Trophoblast cell (in vitro differentiated cells and primary cell): ENCODE measurements at regions not wholly inside any gene's neighbourhood (a gene's known extent, or its start where the extent isn't known, plus 50 kb on each side); places are given as distances from the start of the nearest gene placed in this dataset.

Source experiments
- DNase-seq, 2 donors: peaks; one replicate each; pipeline ENCODE4 v3.0.0-alpha.2; 2016
- H2AFZ ChIP-seq: 2 replicates; pipeline ENCODE4 v1.6.1; 2013; ENCODE audit warnings: low read length, moderate library complexity, mild to moderate bottlenecking; ENCODE audit not compliant: insufficient read depth, poor library complexity
- H2AK5ac ChIP-seq: 2 replicates; pipeline ENCODE4 v1.6.1; 2013; ENCODE audit warnings: mild to moderate bottlenecking, low read length
- H2BK120ac ChIP-seq: 2 replicates; pipeline ENCODE4 v1.6.1; 2013; ENCODE audit warnings: low read length, mild to moderate bottlenecking, moderate library complexity; ENCODE audit not compliant: insufficient read depth, poor library complexity
- H2BK12ac ChIP-seq: 2 replicates; pipeline ENCODE4 v1.6.1; 2013; ENCODE audit warnings: mild to moderate bottlenecking, low read length, moderate library complexity
- H2BK5ac ChIP-seq: 2 replicates; pipeline ENCODE4 v1.6.1; 2013; ENCODE audit warnings: low read length, low read depth, moderate library complexity, mild to moderate bottlenecking; ENCODE audit not compliant: poor library complexity
- H3K14ac ChIP-seq: 2 replicates; pipeline ENCODE4 v1.6.1; 2013; ENCODE audit warnings: mild to moderate bottlenecking, low read length
- H3K18ac ChIP-seq: 2 replicates; pipeline ENCODE4 v1.6.1; 2013; ENCODE audit warnings: mild to moderate bottlenecking, low read length
- H3K23ac ChIP-seq: 2 replicates; pipeline ENCODE4 v1.6.1; 2013; ENCODE audit warnings: low read length
- H3K27ac ChIP-seq: 2 replicates; pipeline ENCODE4 v1.5.1; 2013; ENCODE audit warnings: low read depth, mild to moderate bottlenecking, inconsistent platforms, low read length, moderate library complexity
- H3K27me3 ChIP-seq: 2 replicates; pipeline ENCODE4 v1.6.1; 2013; ENCODE audit warnings: inconsistent platforms, mild to moderate bottlenecking, low read length, moderate library complexity; ENCODE audit not compliant: insufficient read depth
- H3K36me3 ChIP-seq, 2 experiments: 1 replicate in 1 of 2; 2 replicates in 1 of 2; pipeline ENCODE4 v1.6.1; 2013; ENCODE audit warnings: low read length in 2 of 2, mild to moderate bottlenecking in 2 of 2, moderate library complexity in 1 of 2; ENCODE audit not compliant: insufficient read depth in 2 of 2, control insufficient read depth in 1 of 2
- H3K4ac ChIP-seq: 2 replicates; pipeline ENCODE4 v1.6.1; 2013; ENCODE audit warnings: low read depth, mild to moderate bottlenecking, low read length, moderate library complexity
- H3K4me1 ChIP-seq, 2 experiments: 1 replicate in 1 of 2; 2 replicates in 1 of 2; pipeline ENCODE4 v1.6.1; 2013; ENCODE audit warnings: low read length in 2 of 2, mild to moderate bottlenecking in 2 of 2, moderate library complexity in 1 of 2; ENCODE audit not compliant: insufficient read depth in 2 of 2, control insufficient read depth in 1 of 2
- H3K4me2 ChIP-seq: 2 replicates; pipeline ENCODE4 v1.6.1; 2013; ENCODE audit warnings: inconsistent platforms, mild to moderate bottlenecking, low read length, moderate library complexity
- H3K4me3 ChIP-seq: 2 replicates; pipeline ENCODE4 v1.5.1; 2013; ENCODE audit warnings: mild to moderate bottlenecking, low read depth, low read length, inconsistent platforms
- H3K79me1 ChIP-seq: one replicate; pipeline ENCODE4 v1.6.1; 2013; ENCODE audit warnings: low read length
- H3K79me2 ChIP-seq: 2 replicates; pipeline ENCODE4 v1.6.1; 2013; ENCODE audit warnings: low read length, mild to moderate bottlenecking; ENCODE audit not compliant: control insufficient read depth, insufficient read depth, poor library complexity
- H3K9ac ChIP-seq: 2 replicates; pipeline ENCODE4 v1.6.1; 2013; ENCODE audit warnings: mild to moderate bottlenecking, low read length
- H3K9me3 ChIP-seq: 2 replicates; pipeline ENCODE4 v1.6.1; 2013; ENCODE audit warnings: low read depth, mild to moderate bottlenecking, control low read depth, inconsistent platforms, low read length; ENCODE audit not compliant: insufficient read depth
- H4K12ac ChIP-seq: 2 replicates; pipeline ENCODE4 v1.6.1; 2013; ENCODE audit warnings: low read depth, mild to moderate bottlenecking, low read length, moderate library complexity
- H4K8ac ChIP-seq: 2 replicates; pipeline ENCODE4 v1.6.1; 2013; ENCODE audit warnings: low read depth, mild to moderate bottlenecking, low read length, moderate library complexity
- H4K91ac ChIP-seq: one replicate; pipeline ENCODE4 v1.6.1; 2013; ENCODE audit warnings: low read depth, mild to moderate bottlenecking, low read length, moderate library complexity
- WGBS: extraction: QIAGEN DNeasy Blood & Tissue Kit; methylation state at CpG from one replicate; pipeline ENCODE4 v1.1.7; 2013; ENCODE audit warnings: missing lambda C conversion rate; ENCODE audit not compliant: insufficient read length, insufficient coverage; ENCODE audit errors: extremely low coverage; 5-methylcytosine and 5-hydroxymethylcytosine counted together

DNA sequence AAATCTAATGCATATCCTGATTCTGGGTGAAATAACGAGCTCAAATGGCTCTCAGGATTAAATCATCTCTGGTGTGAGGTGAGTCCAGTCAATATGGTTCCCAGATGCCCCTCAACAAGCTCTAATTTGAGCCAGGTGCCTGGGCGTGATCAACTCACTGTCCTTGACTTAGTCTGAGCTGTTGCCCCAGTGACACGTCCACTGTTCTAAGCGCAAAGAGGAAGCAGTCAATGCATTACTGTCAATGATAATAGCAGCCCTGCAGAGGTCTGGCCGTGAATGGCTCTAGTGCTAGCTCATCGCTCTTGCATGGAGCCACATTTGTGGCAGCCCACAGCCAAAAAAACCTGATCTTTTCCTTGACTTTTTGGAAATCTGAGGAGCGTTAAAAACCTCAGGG lies 128.6 kb upstream of the EFNA5 start:
- no peak overlapping the region for H2AK5ac ChIP-seq
- no peak for DNase-seq
- no peaks in the 10 kb centered on the region for H3K27me3 ChIP-seq
- H4K8ac ChIP-seq: no peak overlapping the region
- H3K4ac ChIP-seq: no peak overlapping the region
- H3K18ac ChIP-seq: no peak overlapping the region
- no peak overlapping the region for H3K14ac ChIP-seq
- no peak overlapping the region for H2BK12ac ChIP-seq
- no peak overlapping the region for H4K91ac ChIP-seq
- H3K4me1 ChIP-seq: no peaks in the 10 kb centered on the region
- no peaks in the 10 kb centered on the region for H3K36me3 ChIP-seq
- H3K4me3 ChIP-seq: no peak overlapping the region
- H2BK120ac ChIP-seq: no peak overlapping the region
- no peak overlapping the region for H3K9ac ChIP-seq
- no peak overlapping the region for H4K12ac ChIP-seq
- no peak overlapping the region for H3K4me2 ChIP-seq
- H2AFZ ChIP-seq: no peak overlapping the region
- no peaks in the 10 kb centered on the region for H3K79me2 ChIP-seq
- WGBS: no CpG with 5 or more reads among the region's 7 CpGs
- no peaks in the 10 kb centered on the region for H3K9me3 ChIP-seq
- H3K27ac ChIP-seq: no peak overlapping the region
- no peaks in the 10 kb centered on the region for H3K79me1 ChIP-seq
- no peak overlapping the region for H3K23ac ChIP-seq
- H2BK5ac ChIP-seq: no peak overlapping the region

GRCh38 chr5:107796797-107797196 lies 126.1 kb upstream of the EFNA5 start:
- WGBS: no CpG with 5 or more reads among the region's 3 CpGs
- no peak overlapping the region for H4K12ac ChIP-seq

GRCh38 chr5:107794741-107795140 lies 124.0 kb upstream of the EFNA5 start:
- H3K27ac ChIP-seq: no peak overlapping the region
- H3K4me2 ChIP-seq: no peak overlapping the region
- no peak overlapping the region for H2AK5ac ChIP-seq
- H2BK5ac ChIP-seq: no peak overlapping the region
- no peak overlapping the region for H2BK12ac ChIP-seq
- H3K79me2 ChIP-seq: no peaks in the 10 kb centered on the region
- no peaks in the 10 kb centered on the region for H3K79me1 ChIP-seq
- H3K4me1 ChIP-seq: no peaks in the 10 kb centered on the region
- H3K23ac ChIP-seq: no peak overlapping the region
- no peak overlapping the region for H3K9ac ChIP-seq
- no peak overlapping the region for H2BK120ac ChIP-seq
- H3K18ac ChIP-seq: no peak overlapping the region
- 100% methylated on average over 1 of the region's 3 CpGs for WGBS
- no peaks in the 10 kb centered on the region for H3K27me3 ChIP-seq
- no peaks in the 10 kb centered on the region for H3K9me3 ChIP-seq
- H4K91ac ChIP-seq: no peak overlapping the region
- no peak overlapping the region for H3K14ac ChIP-seq
- H2AFZ ChIP-seq: no peak overlapping the region
- no peak for DNase-seq
- no peak overlapping the region for H3K4me3 ChIP-seq
- H3K36me3 ChIP-seq: no peaks in the 10 kb centered on the region
- no peak overlapping the region for H4K8ac ChIP-seq
- no peak overlapping the region for H4K12ac ChIP-seq
- H3K4ac ChIP-seq: no peak overlapping the region

More at GRCh38 chr5:107796797-107797196, 126.1 kb upstream of the EFNA5 start:
- Histone ChIP-seq H2AK5ac (no peak overlapping the region), H3K27ac (no peak overlapping the region), H3K36me3 (no peaks in the 10 kb centered on the region), H3K79me1 (no peaks in the 10 kb centered on the region), H3K18ac (no peak overlapping the region), H3K23ac (no peak overlapping the region), H3K4me1 (no peaks in the 10 kb centered on the region), H3K9ac (no peak overlapping the region), H3K79me2 (no peaks in the 10 kb centered on the region), H4K8ac (no peak overlapping the region), H2AFZ (no peak overlapping the region), H2BK5ac (no peak overlapping the region), H3K9me3 (no peaks in the 10 kb centered on the region), H3K4ac (no peak overlapping the region), H3K4me3 (no peak overlapping the region), H2BK120ac (no peak overlapping the region), H4K91ac (no peak overlapping the region), H3K14ac (no peak overlapping the region), H3K27me3 (no peaks in the 10 kb centered on the region), H2BK12ac (no peak overlapping the region), H3K4me2 (no peak overlapping the region)
- DNase-seq: no peak

DNA sequence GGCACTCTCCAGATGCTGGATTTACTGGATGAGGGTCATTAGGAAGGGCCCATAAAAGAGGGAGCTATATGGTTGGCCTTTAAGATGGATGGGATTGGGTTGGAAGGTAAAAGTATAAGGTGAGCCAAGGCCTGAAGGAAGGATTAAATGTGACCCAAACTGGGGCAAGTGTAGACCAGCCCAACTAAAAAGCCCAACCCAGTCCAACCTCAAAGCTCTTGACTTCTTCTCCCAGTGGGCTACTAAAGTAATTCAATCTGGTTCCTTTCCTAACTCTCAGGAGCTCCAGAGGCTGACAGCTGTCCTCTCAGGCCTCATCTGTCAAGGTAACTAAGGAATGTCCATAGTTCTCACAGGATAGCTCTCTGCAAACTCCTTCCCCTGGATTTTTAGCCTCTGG lies 122.2 kb upstream of the EFNA5 start:
- H3K4me1 ChIP-seq: no peaks in the 10 kb centered on the region
- DNase-seq: no peak

More for the DNA sequence above, 122.2 kb upstream of the EFNA5 start:
- no peak overlapping the region for H2BK120ac ChIP-seq
- no peak overlapping the region for H2AFZ ChIP-seq
- no peak overlapping the region for H3K18ac ChIP-seq
- H3K4me3 ChIP-seq: no peak overlapping the region
- no peaks in the 10 kb centered on the region for H3K27me3 ChIP-seq
- no peak overlapping the region for H3K23ac ChIP-seq
- no peak overlapping the region for H4K12ac ChIP-seq
- H3K9me3 ChIP-seq: no peaks in the 10 kb centered on the region
- no peaks in the 10 kb centered on the region for H3K36me3 ChIP-seq
- H2BK5ac ChIP-seq: no peak overlapping the region
- H3K4me2 ChIP-seq: no peak overlapping the region
- no peak overlapping the region for H2BK12ac ChIP-seq
- H2AK5ac ChIP-seq: no peak overlapping the region
- no peak overlapping the region for H4K8ac ChIP-seq
- no peak overlapping the region for H3K27ac ChIP-seq
- H3K79me2 ChIP-seq: no peaks in the 10 kb centered on the region
- H4K91ac ChIP-seq: no peak overlapping the region
- no peak overlapping the region for H3K14ac ChIP-seq
- no peak overlapping the region for H3K9ac ChIP-seq
- no peak overlapping the region for H3K4ac ChIP-seq
- no peaks in the 10 kb centered on the region for H3K79me1 ChIP-seq
